Right lobe of liver (tissue), 4 donors: ENCODE measurements at regions not wholly inside any gene's neighbourhood (a gene's known extent, or its start where the extent isn't known, plus 50 kb on each side); places are given as distances from the start of the nearest gene placed in this dataset.

Experiments
- CTCF ChIP-seq, 4 donors: fragments of 200-600 bp in 3 of 4; fragments of 450-650 bp in 1 of 4; IDR thresholded peaks; one replicate each; pipeline versions ENCODE4 v1.5.1 to v1.8.0; 2016 to 2022; ENCODE audit warnings: antibody characterized with exemption in 4 of 4, mild to moderate bottlenecking in 2 of 4
- POLR2A ChIP-seq: fragments of 450-650 bp; IDR thresholded peaks from one replicate; pipeline ENCODE4 v1.6.1; 2017; ENCODE audit warnings: antibody characterized with exemption, mild to moderate bottlenecking
- donor health status: DM: no; HTN: no; CAD: no.
- donor health status: DM: no; HTN: no; CAD: no.
- donor health status: DM: no; HTN: yes; CAD: no.

- TF ChIP-seq CTCF (IDR thresholded peaks at IDR 0.05) (no peak), POLR2A (no peak)
Observed at GRCh38 chr2:120897399-120897798, 161.7 kb downstream of the GLI2 start.
